Glomerular endothelial cell (primary cell): ENCODE measurements at regions not wholly inside any gene's neighbourhood (a gene's known extent, or its start where the extent isn't known, plus 50 kb on each side); places are given as distances from the start of the nearest gene placed in this dataset.
"Not testable (repeated sequence)": the region's sequence is repeated elsewhere in the genome, so short reads cannot be mapped to it uniquely, and the experiment has no call there.

Source experiments
- DNase-seq: peaks from one replicate; pipeline ENCODE4 v3.0.0-alpha.2; 2011; ENCODE audit warnings: low read depth, low spot score; ENCODE audit errors: extremely low read depth

GRCh38 chr14:71749613-71750238, 182.5 kb upstream of the RGS6 start:
- DNase-seq, result no peak

DNA sequence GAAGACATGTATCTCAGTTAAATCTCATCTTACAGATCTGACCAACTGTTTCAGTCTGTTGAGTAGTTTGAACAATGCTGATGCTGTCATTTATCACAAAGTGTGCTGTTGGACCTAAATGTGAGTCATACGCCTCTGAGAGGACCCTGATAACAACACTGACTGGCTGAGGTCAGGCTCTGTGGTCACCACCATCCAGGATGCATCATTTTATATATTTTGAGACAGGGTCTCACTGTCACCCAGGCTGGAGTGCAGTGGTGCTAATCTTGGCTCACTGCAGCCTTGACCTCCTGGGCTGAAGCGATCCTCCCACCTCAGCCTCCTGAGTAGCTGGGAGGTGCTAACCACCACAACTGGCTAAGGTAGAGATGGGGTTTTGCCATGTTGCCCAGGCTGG, 181.0 kb upstream of the RGS6 start:
- no peak for DNase-seq

- no peak for DNase-seq
Observed at GRCh38 chr14:71752111-71752738, 180.0 kb upstream of the RGS6 start.

- DNase-seq, result peak; percentile 68
Observed at GRCh38 chr14:71753126-71753830, 179.0 kb upstream of the RGS6 start.

DNA sequence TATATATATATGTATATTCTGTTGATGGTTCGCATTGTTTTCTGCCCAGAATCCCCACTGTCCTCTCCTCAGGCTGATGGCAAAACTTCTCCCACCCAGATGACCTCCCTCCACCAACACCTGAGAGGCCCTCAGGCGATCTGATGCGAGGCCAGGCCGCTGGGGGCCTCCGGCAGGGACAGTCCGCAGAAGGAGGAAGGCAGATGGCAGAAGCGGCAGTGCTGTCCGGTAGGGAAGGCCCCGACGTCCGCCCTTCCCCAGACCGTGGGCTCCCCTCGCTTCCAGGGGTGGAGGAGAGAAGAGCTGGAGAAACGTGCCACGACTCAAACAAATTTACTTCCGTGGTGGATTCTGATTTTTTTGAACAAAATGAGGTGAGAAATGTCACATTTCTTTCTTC, 178.3 kb upstream of the RGS6 start:
- DNase-seq, result no peak

GRCh38 chr14:71754422-71755095, 177.7 kb upstream of the RGS6 start:
- no peak for DNase-seq

DNA sequence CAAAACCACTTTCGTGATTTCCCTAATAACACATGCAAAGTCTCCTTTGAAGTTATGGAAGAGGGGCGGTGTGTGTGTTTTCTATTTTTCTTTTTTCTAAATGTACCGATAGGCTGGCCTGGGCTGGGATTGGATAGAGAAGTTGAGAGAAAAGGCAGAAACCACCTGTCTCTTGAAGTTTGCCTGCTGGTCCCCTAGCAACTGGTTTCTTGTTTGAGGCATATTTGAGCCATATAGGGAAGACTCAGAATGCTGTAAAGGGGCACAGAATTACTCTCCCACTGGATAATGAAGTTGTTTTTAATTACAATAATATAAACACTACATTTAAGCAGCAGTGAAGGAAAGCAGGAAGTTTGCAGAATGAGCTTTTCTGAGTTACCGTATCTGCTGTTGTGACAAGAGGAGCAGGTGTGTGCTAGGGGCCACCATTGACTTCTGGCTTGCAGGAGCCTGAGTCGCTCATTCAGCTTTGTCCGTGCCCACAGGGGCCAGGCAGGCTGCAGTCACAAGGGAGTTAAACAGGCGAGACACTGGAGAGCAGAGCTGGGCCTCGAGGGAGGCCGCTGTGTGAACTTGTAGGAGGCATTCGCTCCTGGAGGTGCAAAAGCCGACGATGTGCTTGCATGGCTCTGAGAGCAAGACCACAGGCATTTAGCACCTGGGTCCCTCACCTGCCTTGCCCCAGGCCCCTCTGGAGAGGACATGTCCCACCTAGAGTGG, 173.8 kb upstream of the RGS6 start:
- DNase-seq, result no peak

DNA sequence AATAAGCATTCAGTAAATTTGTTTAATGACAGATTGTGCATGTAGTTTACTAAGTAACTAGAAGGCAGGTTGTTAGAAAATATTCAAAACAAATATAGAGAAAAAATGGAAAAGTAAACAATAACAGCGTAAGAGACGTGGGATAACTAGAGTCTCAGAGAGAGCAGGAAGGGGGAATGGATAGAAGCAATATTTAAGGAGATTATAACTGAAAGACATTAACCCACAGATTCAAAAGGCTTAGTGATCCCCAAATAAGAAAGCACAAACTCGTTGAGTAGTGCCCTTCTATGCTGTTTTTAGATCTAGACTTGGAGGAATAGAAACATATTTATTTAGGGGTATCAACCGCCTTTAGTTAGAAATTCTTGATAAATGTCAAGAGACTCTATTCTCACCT, 169.7 kb upstream of the RGS6 start:
- no peak for DNase-seq

- DNase-seq, result no peak
Observed at GRCh38 chr14:71764701-71765382, 167.4 kb upstream of the RGS6 start.

- DNase-seq, result no peak
Observed at GRCh38 chr14:71765505-71765904, 166.7 kb upstream of the RGS6 start.

- no peak for DNase-seq
Observed at GRCh38 chr14:71770431-71770830, 161.8 kb upstream of the RGS6 start.

- not testable (repeated sequence) for DNase-seq
Observed at GRCh38 chr14:71771421-71771820, 160.8 kb upstream of the RGS6 start.

GRCh38 chr14:71771996-71772395, 160.2 kb upstream of the RGS6 start:
- DNase-seq, result not testable (repeated sequence)

DNA sequence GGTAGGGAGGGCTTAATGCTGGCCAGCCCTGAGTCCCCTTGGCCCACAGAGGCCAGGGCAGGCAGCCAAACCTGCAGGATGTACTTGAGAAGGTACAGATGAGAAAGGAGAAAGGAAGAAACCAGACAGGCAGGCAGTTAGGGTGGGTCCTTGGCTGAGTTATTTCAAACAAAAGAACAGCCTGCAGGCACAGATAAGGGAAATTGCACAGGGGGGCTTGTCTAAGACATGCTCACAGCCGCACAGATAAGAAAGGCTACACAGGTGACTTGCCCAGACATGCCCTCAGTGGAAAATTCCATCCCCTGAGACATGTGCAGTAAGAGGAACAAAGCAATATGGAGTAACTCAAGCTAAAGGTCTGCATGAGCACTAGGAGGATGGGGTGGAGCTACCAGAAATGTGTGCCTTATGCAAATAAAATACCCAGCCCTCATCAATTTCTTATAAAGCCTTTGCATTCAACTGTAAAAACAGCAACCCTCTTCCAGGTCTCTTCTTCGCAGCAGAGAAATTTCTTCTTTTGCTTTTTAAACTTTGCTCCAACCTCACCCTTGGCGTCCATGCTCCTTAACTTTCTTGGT, 158.2 kb upstream of the RGS6 start:
- no peak for DNase-seq

DNA sequence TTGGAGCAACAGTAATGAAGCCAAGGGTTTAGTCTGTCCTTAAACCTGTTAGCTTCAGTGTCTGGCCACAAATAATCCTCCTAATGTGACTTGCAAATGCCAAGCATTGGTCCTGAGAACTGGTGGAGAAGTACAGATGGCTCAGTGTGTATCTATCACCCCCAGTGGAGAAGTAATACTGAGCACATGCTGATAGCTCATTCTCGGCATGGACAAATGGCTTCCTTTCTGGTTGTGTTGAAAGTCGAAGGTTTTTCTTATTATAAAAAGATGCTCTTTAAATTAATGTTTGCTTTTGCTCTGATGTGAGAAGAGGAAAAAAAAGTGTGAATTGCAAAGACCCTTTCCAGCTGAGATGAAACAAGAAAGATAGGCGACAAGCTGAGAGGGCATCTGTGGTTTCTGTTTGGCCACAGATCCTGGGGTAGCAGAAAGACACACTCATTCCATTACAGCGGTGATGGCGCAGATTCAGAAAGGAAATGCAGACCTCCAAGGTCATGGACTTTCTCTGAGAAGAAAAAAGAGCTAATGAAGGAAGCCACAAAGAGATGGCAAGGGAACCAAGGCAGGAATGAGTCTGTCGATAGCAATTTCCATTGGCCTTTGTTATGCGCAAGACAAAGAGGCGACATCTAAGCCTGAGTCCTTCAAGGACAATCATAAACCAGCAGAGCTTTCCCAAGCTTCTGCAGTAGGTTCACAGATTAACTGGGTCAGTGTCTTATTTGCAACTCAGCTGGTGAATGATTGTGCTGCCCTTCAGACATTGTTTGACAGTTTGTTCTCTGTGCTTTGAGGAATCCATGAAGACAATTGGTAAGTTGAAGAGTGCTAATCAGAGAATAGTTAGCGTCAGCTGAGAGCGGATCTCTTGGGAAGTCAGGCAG, 155.5 kb upstream of the RGS6 start:
- no peak for DNase-seq

DNA sequence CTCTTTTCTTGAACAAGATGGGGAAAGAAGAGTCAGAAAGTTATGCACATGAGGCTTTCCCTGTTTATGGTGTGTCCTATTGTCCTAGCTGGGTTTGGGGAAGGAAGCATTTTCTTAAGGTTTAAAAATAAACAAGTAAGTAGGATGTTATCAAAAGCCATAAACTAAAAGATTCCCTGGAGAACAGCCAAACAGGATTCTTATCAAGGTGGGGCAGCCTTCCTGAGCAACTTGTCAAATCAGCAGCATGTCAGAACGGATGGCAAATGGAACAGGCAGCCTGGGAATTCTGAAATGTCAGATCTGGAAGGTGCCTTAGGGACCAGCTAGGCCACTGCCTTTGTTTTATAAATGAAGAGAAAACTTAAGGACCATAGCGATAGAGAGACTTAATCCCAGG, 152.2 kb upstream of the RGS6 start:
- DNase-seq, result peak; percentile 96

GRCh38 chr14:71780822-71781221, 151.4 kb upstream of the RGS6 start:
- DNase-seq, result no peak

DNA sequence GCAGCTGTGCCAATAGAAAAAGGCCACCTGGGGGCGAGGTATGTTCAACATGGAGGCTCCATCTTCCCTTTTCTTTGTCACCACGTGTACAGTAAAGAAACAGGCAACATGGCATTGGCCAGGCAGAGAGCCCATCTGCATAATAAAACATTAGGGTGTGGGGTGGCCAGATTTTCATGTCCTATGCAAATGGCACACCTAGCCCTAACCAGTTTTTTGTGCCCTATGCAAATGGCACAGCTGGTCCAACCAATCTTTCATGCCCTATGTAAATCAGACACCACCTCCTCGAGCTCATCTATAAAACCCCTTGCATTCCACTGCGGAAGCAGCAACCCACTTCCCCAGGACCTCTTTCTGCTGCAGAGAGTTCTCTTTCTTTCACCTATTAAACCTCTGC, 149.1 kb upstream of the RGS6 start:
- no peak for DNase-seq

- DNase-seq, result no peak
Observed at GRCh38 chr14:71783786-71784185, 148.4 kb upstream of the RGS6 start.
